GM12872 (cell line): ENCODE measurements at regions not wholly inside any gene's neighbourhood (a gene's known extent, or its start where the extent isn't known, plus 50 kb on each side); places are given as distances from the start of the nearest gene placed in this dataset.

Source experiments
- CTCF ChIP-seq: IDR thresholded peaks from 3 replicates; pipeline ENCODE4 v1.5.1; 2011; ENCODE audit warnings: low read depth, mild to moderate bottlenecking, low read length, moderate library complexity; ENCODE audit not compliant: insufficient read depth

GRCh38 chr3:159788291-159788690 lies 200.3 kb upstream of the IL12A start:
- TF ChIP-seq CTCF: no peak

- no peak for TF ChIP-seq CTCF
Measured at GRCh38 chr3:159789017-159789416, 199.6 kb upstream of the IL12A start.

- no peak for TF ChIP-seq CTCF
Measured at GRCh38 chr3:159789742-159790635, 198.6 kb upstream of the IL12A start.

- TF ChIP-seq CTCF: no peak
Measured at GRCh38 chr3:159791336-159791735, 197.3 kb upstream of the IL12A start.

GRCh38 chr3:159792070-159792469 lies 196.6 kb upstream of the IL12A start:
- no peak for TF ChIP-seq CTCF

GRCh38 chr3:159795042-159795441 lies 193.6 kb upstream of the IL12A start:
- no peak for TF ChIP-seq CTCF

- TF ChIP-seq CTCF: no peak
Measured at GRCh38 chr3:159795681-159796175, 192.9 kb upstream of the IL12A start.
